Thymus (tissue), 11 donors: ENCODE measurements at regions not wholly inside any gene's neighbourhood (a gene's known extent, or its start where the extent isn't known, plus 50 kb on each side); places are given as distances from the start of the nearest gene placed in this dataset.
"Not testable (repeated sequence)": the region's sequence is repeated elsewhere in the genome, so short reads cannot be mapped to it uniquely, and the experiment has no call there.

Experiments
- DNase-seq, 9 donors: peaks; one replicate each; pipeline ENCODE4 v3.0.0-alpha.2; 2013; ENCODE audit warnings: low spot score in 9 of 9, low read depth in 6 of 9, missing footprints in 1 of 9
- H3K27ac ChIP-seq, 2 donors: one replicate each; pipeline ENCODE4 v1.5.1; 2013; ENCODE audit warnings: control low read depth in 1 of 2, low read depth in 1 of 2, low read length in 1 of 2, mild to moderate bottlenecking in 1 of 2, moderate library complexity in 1 of 2
- H3K27me3 ChIP-seq, 2 donors: one replicate each; pipeline ENCODE4 v1.5.1; 2013; ENCODE audit warnings: low read length in 1 of 2; ENCODE audit not compliant: control insufficient read depth in 2 of 2, insufficient read depth in 1 of 2
- H3K36me3 ChIP-seq, 2 donors: one replicate each; pipeline ENCODE4 v1.5.1; 2013; ENCODE audit warnings: low read length in 1 of 2, mild to moderate bottlenecking in 1 of 2, moderate library complexity in 1 of 2; ENCODE audit not compliant: control insufficient read depth in 2 of 2, insufficient read depth in 2 of 2
- H3K4me1 ChIP-seq, 2 donors: one replicate each; pipeline ENCODE4 v1.5.1; 2013; ENCODE audit warnings: low read length in 2 of 2; ENCODE audit not compliant: control insufficient read depth in 2 of 2, insufficient read depth in 2 of 2
- H3K4me3 ChIP-seq, 2 donors: one replicate each; pipeline ENCODE4 v1.5.1; 2013; ENCODE audit warnings: low read length in 2 of 2, control low read depth in 1 of 2, mild to moderate bottlenecking in 1 of 2
- H3K9me3 ChIP-seq, 2 donors: one replicate each; pipeline ENCODE4 v1.5.1; 2013; ENCODE audit warnings: low read length in 1 of 2, mild to moderate bottlenecking in 1 of 2; ENCODE audit not compliant: control insufficient read depth in 2 of 2, insufficient read depth in 1 of 2
- WGBS: extraction: QIAGEN DNeasy Blood & Tissue Kit; methylation state at CpG from one replicate; pipeline ENCODE4 v1.1.7; 2013; 5-methylcytosine and 5-hydroxymethylcytosine counted together
- donor health status: healthy.

DNA sequence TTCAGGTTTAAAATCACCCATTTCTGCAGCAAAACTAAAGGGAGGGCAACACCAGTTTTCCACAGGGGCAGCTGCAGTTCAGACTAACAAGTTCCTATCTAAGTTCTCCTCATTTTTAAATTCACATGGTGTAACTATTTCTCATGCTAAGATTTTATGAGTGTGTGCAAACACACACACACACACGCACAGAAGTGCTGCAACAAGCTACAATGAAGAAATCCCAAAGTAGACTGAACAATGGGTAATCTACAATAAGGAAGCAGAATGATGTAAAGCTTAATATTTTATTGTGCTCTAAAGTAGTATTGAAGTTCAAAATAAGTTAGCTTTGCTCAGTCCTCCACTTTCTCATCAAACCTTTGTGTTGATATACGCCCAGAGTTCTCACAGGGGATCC, 140.8 kb upstream of the SPATA31A3 start:
- H3K4me3 ChIP-seq, H3K27me3 ChIP-seq, DNase-seq, H3K9me3 ChIP-seq, H3K4me1 ChIP-seq, H3K36me3 ChIP-seq, H3K27ac ChIP-seq: not testable (repeated sequence)
- 95% methylated on average over 1 of the region's 2 CpGs for WGBS

DNA sequence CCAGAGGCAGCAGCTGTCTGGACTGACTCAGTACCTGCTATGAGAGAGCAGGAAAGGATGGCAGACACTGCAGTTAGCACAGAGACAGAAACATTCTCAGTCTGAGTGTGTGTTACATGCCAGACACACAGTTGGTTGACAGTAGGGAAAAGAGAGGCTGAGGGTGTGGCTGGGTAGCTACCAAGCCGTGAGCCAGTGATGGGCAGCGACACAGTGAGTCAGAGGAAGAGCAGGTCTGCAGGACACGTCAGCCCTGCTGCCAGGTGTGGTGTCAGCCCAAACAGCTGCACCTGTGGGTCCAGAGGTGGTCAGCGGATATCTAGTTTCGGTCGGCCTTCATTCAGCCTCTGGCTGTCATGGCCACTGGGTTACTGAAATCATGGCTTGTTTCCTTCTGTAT, 124.4 kb upstream of the SPATA31A3 start:
- DNase-seq, H3K4me3 ChIP-seq, H3K9me3 ChIP-seq, H3K27me3 ChIP-seq, H3K36me3 ChIP-seq, H3K27ac ChIP-seq, H3K4me1 ChIP-seq: not testable (repeated sequence)
- no CpG with 5 or more reads among the region's 6 CpGs for WGBS

DNA sequence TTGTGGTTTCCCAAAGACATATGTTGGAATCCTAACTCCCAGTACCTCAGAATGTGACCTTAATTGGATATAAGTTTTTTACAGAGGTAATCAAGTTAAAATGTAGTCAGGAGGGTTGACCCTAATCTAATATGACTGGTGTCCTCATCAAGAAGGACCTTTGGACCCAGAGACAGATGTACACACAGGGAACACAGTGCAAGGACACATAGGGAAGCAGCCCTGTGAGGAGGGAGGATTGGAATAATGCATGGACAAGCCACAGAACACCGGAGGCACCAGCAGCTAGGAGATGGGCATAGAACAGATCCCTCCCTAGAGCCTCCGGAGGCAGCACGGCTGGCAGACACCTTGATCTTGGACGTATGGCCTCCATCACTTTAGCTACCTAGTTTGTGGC, 119.8 kb upstream of the SPATA31A3 start:
- not testable (repeated sequence) for DNase-seq, H3K27me3 ChIP-seq, H3K4me1 ChIP-seq, H3K27ac ChIP-seq, H3K36me3 ChIP-seq, H3K4me3 ChIP-seq, H3K9me3 ChIP-seq
- WGBS = no CpG with 5 or more reads among the region's 4 CpGs

DNA sequence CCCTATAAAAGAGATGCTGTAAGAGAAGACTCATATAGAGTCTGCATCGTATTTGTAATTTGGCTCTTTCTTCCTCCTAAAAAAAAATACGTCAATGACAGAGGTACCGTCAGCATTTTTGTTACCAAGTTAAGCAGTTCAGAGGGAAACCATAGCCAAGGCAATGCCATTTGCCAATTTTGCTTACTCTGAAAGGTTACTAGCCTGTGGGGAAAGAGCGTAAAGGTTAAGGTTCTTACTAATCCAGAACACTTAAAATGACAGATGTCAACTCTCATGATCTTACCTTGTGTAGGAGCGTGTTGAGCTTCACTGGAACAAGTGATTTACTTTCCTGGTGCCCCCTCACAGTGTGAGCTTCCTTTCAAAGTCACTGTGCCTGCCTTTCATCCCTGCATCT, 119.4 kb upstream of the SPATA31A3 start:
- not testable (repeated sequence) for H3K4me3 ChIP-seq, H3K36me3 ChIP-seq, H3K9me3 ChIP-seq, H3K27ac ChIP-seq, DNase-seq, H3K4me1 ChIP-seq, H3K27me3 ChIP-seq
- WGBS = 95% methylated on average over 4 of the region's 5 CpGs

DNA sequence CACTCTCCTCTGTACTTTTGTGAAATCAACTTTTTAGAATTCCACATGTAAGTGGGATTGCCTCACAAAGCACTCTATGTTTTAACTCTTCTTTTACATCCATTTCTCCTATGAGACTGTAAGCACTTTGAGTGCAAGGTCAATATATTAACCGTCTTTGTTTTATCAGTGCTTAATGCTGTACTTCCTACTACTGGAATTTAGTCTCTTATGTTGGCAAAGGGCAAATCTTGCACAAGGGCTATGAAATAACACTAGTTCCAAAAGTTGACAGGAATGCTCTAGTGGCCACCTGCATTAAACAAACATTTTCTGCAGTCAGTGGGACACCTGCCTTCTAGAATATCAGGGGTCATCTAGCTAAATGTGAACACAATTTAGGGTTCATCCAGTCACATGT, 117.5 kb upstream of the SPATA31A3 start:
- not testable (repeated sequence) for H3K36me3 ChIP-seq, H3K27ac ChIP-seq, H3K4me1 ChIP-seq, DNase-seq, H3K27me3 ChIP-seq, H3K9me3 ChIP-seq, H3K4me3 ChIP-seq
- WGBS = 96% methylated on average over 1 of the region's 1 CpG

DNA sequence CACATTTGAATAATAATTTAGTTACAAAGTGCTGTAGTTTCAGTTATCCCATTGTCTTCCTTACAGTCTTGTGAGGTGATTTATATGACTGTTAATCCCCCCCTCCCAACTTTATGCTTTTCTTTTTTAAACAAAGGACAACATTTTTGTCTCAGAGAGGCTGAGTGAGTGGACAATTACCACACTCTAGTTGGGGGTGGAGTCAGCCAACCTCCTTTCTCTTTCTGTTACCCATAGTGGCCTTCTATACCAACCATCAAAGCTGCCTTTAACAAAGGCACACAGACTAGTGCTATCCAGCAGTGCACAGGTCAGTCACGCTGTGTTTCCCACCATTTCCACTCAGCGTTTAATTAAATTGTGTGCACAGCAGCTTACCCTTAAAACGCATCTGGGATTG, 114.3 kb upstream of the SPATA31A3 start:
- not testable (repeated sequence) for H3K4me1 ChIP-seq, DNase-seq
- WGBS = 93% methylated on average over 2 of the region's 3 CpGs

DNA sequence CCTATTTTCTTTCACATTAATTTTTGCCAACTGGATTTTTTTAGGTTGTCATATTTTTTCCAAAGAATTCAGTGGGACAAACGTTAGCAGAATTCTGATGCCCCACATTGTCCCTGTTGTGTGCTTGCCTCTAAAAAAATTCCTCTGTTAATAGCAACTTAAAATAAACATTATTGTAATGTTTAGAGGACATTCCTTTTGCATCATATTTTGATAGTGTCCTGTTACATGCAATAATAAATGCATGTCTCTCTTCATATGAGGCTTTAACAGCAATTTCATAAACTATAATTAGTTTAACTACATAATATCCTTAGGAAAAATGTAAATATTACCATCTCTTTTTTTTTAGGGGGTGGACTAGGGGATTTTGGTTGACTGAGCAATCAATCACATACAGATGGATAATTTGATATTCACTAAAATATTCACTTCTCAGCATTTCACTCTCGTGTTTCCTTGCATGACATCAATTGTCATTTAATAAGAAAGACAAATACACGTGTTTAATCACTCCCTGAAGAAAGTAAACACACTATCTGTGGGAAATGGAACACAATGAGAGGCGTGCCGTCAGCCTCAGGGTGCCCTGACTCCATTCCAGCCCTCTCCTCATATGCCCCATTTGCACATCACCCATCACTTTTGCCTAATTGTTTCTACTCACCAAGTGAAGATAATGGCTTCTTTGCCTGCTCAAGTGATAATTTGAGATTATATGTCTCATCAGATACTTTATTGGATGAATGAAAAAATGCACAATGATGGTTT, 110.3 kb upstream of the SPATA31A3 start:
- DNase-seq, H3K4me3 ChIP-seq: not testable (repeated sequence)
- WGBS = 73% methylated on average over 3 of the region's 5 CpGs

More for the DNA sequence above, 114.3 kb upstream of the SPATA31A3 start:
- H3K27ac ChIP-seq, H3K4me3 ChIP-seq, H3K27me3 ChIP-seq, H3K9me3 ChIP-seq, H3K36me3 ChIP-seq: not testable (repeated sequence)

DNA sequence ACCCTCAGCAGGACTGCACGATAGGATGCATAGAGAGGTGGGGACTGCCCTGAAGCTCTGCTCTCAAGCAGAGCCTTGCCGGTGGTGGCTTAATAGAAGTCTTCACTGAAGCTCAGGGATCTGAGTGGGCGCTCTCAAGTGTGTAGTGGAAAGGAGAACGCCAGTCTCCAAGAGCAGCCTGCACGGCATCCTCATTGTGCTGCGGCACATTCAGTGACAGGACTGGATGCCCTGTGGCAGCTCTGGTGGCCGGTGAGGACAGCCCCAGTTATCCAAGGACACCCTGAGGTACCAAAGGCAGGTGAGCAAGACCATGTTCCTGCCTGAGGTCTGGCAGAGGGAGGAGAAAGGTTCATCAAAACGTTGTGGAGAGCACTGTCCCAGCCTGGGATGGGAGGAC, 98.8 kb upstream of the SPATA31A3 start:
- H3K27me3 ChIP-seq, H3K4me3 ChIP-seq, H3K4me1 ChIP-seq, DNase-seq, H3K9me3 ChIP-seq, H3K27ac ChIP-seq, H3K36me3 ChIP-seq: not testable (repeated sequence)
- 89% methylated on average over 8 of the region's 8 CpGs for WGBS

More for the DNA sequence above, 110.3 kb upstream of the SPATA31A3 start:
- not testable (repeated sequence) for H3K27ac ChIP-seq, H3K9me3 ChIP-seq, H3K27me3 ChIP-seq, H3K4me1 ChIP-seq, H3K36me3 ChIP-seq

DNA sequence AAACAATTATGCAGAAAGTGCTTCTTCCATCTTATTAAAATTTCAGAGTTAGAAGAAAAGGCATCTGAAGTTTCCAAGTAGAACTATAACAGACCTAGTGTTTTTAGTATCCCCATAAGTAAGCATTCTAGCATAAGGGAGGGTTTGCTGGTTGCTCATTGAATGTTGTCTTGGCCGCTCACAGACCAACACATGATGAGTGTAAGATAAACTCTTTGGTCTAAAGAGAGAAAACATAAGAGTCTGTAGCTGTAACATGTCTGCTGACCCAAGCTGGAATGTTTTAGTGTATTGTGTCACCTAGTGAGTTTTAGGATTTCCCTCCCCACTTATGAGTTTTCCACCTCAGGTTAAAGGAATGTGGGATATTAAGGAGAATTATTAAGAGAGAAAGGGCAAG, 94.5 kb upstream of the SPATA31A3 start:
- 91% methylated on average over 1 of the region's 1 CpG for WGBS
- not testable (repeated sequence) for H3K4me3 ChIP-seq, H3K9me3 ChIP-seq, H3K27me3 ChIP-seq, DNase-seq, H3K4me1 ChIP-seq, H3K27ac ChIP-seq, H3K36me3 ChIP-seq

DNA sequence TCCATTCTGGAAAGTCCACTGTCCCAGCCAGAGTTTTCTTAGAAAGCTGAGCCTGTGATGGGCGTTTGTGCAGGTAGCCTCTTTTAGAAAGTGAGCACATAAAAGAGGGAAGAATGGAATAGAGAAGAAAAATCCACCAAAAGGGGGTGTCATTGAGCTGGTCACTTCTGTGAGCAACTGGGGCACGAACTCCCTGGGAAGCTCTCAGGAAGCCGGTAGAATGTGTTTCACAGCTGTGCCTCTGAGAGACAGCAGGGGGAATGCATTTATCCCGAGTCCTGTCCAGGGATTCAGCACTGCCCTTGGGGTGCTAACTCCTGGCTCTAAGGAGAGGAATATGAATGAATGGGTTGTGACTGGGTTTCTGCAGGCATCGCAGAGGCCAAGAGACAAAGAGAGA, 73.8 kb upstream of the SPATA31A3 start:
- not testable (repeated sequence) for H3K27ac ChIP-seq, H3K4me3 ChIP-seq, H3K27me3 ChIP-seq, H3K9me3 ChIP-seq, H3K36me3 ChIP-seq, H3K4me1 ChIP-seq, DNase-seq
- WGBS = 51% methylated on average over 5 of the region's 5 CpGs
